CD4-positive, CD25-positive, alpha-beta regulatory T cell (primary cell): ENCODE measurements at regions not wholly inside any gene's neighbourhood (a gene's known extent, or its start where the extent isn't known, plus 50 kb on each side); places are given as distances from the start of the nearest gene placed in this dataset.

Source experiments
- ATAC-seq, 2 donors: fragments of 150-1000 bp; cut with Tn5 transposase; one replicate each; pipeline ENCODE4 v1.10.0; 2021; ENCODE audit warnings: low read depth in 2 of 2, moderate number of reproducible peaks in 2 of 2, moderate library complexity in 1 of 2
- DNase-seq, 3 donors: peaks; one replicate each; pipeline versions ENCODE4 v3.0.0 to v3.0.0-alpha.2; 2012 to 2022; ENCODE audit warnings: mixed read lengths in 1 of 3
- H3K27ac ChIP-seq: one replicate; pipeline ENCODE4 v1.7.0; 2013; ENCODE audit warnings: mild to moderate bottlenecking, low read length; ENCODE audit not compliant: insufficient read depth, poor library complexity, severe bottlenecking
- H3K27me3 ChIP-seq: one replicate; pipeline ENCODE4 v1.7.0; 2013; ENCODE audit warnings: low read length; ENCODE audit not compliant: control insufficient read depth, insufficient read depth
- H3K36me3 ChIP-seq: one replicate; pipeline ENCODE4 v1.7.0; 2013; ENCODE audit warnings: mild to moderate bottlenecking, low read length, moderate library complexity; ENCODE audit not compliant: control insufficient read depth, insufficient read depth
- H3K4me1 ChIP-seq: 2 replicates; pipeline ENCODE4 v1.7.0; 2013; ENCODE audit warnings: mild to moderate bottlenecking, low read length; ENCODE audit not compliant: insufficient read depth, control insufficient read depth, poor library complexity, severe bottlenecking
- H3K4me3 ChIP-seq: one replicate; pipeline ENCODE4 v1.7.0; 2013; ENCODE audit warnings: low read depth, mild to moderate bottlenecking, low read length, moderate library complexity
- H3K9me3 ChIP-seq, 2 experiments: 1 replicate in 1 of 2; 2 replicates in 1 of 2; pipeline ENCODE4 v1.7.0; 2013; ENCODE audit warnings: low read length in 2 of 2, mild to moderate bottlenecking in 1 of 2, moderate library complexity in 1 of 2; ENCODE audit not compliant: control insufficient read depth in 2 of 2
- H3K27ac Mint-ChIP-seq, 3 donors: one replicate each; pipeline ENCODE4 v1.8.0; 2020 to 2022; ENCODE audit warnings: mild to moderate bottlenecking in 3 of 3, mixed read lengths in 3 of 3, moderate library complexity in 2 of 3
- H3K27me3 Mint-ChIP-seq: one replicate; pipeline ENCODE4 v1.8.0; 2022; ENCODE audit warnings: mild to moderate bottlenecking, mixed read lengths
- H3K36me3 Mint-ChIP-seq: one replicate; pipeline ENCODE4 v1.8.0; 2020; ENCODE audit warnings: mixed read lengths
- H3K4me1 Mint-ChIP-seq, 4 donors: one replicate each; pipeline ENCODE4 v1.8.0; 2020 to 2022; ENCODE audit warnings: mixed read lengths in 4 of 4, mild to moderate bottlenecking in 1 of 4
- H3K4me3 Mint-ChIP-seq, 4 donors: one replicate each; pipeline ENCODE4 v1.8.0; 2020 to 2022; ENCODE audit warnings: mild to moderate bottlenecking in 4 of 4, mixed read lengths in 4 of 4, moderate library complexity in 3 of 4
- H3K9me3 Mint-ChIP-seq, 7 donors: one replicate each; pipeline ENCODE4 v1.8.0; 2020 to 2022; ENCODE audit warnings: mixed read lengths in 7 of 7, mild to moderate bottlenecking in 3 of 7, moderate library complexity in 2 of 7

- no peak overlapping the region for H3K4me3 Mint-ChIP-seq
- Histone ChIP-seq H3K36me3 (no peaks in the 10 kb centered on the region), H3K4me1 (no peaks in the 10 kb centered on the region), H3K9me3 (peaks cover 9 to 16% of the 10 kb centered on the region in 2 experiments), H3K27ac (no peak overlapping the region), H3K4me3 (no peak overlapping the region), H3K27me3 (no peaks in the 10 kb centered on the region)
- peaks cover 4% of the 10 kb centered on the region for H3K36me3 Mint-ChIP-seq
- ATAC-seq (no peak), DNase-seq (no peak)
- H3K27ac Mint-ChIP-seq = no peak overlapping the region
- no peaks in the 10 kb centered on the region for H3K4me1 Mint-ChIP-seq
- no peaks in the 10 kb centered on the region for H3K27me3 Mint-ChIP-seq
- peaks cover 1 to 36% (median 3%) of the 10 kb centered on the region in 7 donors for H3K9me3 Mint-ChIP-seq
Measured at GRCh38 chr12:71252473-71252872, 94.7 kb upstream of the TSPAN8 start.

- Histone ChIP-seq H3K4me3 (no peak overlapping the region), H3K9me3 (peaks cover 9 to 16% of the 10 kb centered on the region in 2 experiments), H3K27ac (no peak overlapping the region), H3K4me1 (no peaks in the 10 kb centered on the region), H3K27me3 (no peaks in the 10 kb centered on the region), H3K36me3 (no peaks in the 10 kb centered on the region)
- DNase-seq = no peak
- H3K36me3 Mint-ChIP-seq = peaks cover 4% of the 10 kb centered on the region
- no peak overlapping the region for H3K4me3 Mint-ChIP-seq
- H3K4me1 Mint-ChIP-seq = no peaks in the 10 kb centered on the region
- H3K9me3 Mint-ChIP-seq = peaks cover 1 to 31% (median 5%) of the 10 kb centered on the region in 7 donors
- H3K27me3 Mint-ChIP-seq = no peaks in the 10 kb centered on the region
- no peak for ATAC-seq
- H3K27ac Mint-ChIP-seq = no peak overlapping the region
Measured at GRCh38 chr12:71250166-71250565, 92.4 kb upstream of the TSPAN8 start.

GRCh38 chr12:71243370-71243769 is 85.6 kb upstream of the TSPAN8 start:
- ATAC-seq (no peak), DNase-seq (no peak)
- Mint-ChIP-seq H3K36me3 (no peaks in the 10 kb centered on the region), H3K27me3 (no peaks in the 10 kb centered on the region), H3K27ac (no peak overlapping the region), H3K9me3 (peaks cover 0 to 8% (median 2%) of the 10 kb centered on the region in 7 donors), H3K4me3 (no peak overlapping the region), H3K4me1 (no peaks in the 10 kb centered on the region)
- no peaks in the 10 kb centered on the region for H3K4me1 ChIP-seq
- no peak overlapping the region for H3K27ac ChIP-seq
- no peaks in the 10 kb centered on the region for H3K36me3 ChIP-seq
- H3K9me3 ChIP-seq = no peaks in the 10 kb centered on the region
- H3K27me3 ChIP-seq = no peaks in the 10 kb centered on the region
- no peak overlapping the region for H3K4me3 ChIP-seq

- no peak overlapping the region for H3K4me3 ChIP-seq
- no peak for ATAC-seq
- no peaks in the 10 kb centered on the region for H3K36me3 ChIP-seq
- DNase-seq = no peak
- no peak overlapping the region for H3K27ac ChIP-seq
- H3K27me3 ChIP-seq = no peaks in the 10 kb centered on the region
- no peaks in the 10 kb centered on the region for H3K9me3 ChIP-seq
- Mint-ChIP-seq H3K27ac (no peak overlapping the region), H3K9me3 (peaks cover 0 to 8% (median 2%) of the 10 kb centered on the region in 7 donors), H3K36me3 (no peaks in the 10 kb centered on the region), H3K27me3 (no peaks in the 10 kb centered on the region), H3K4me1 (no peaks in the 10 kb centered on the region), H3K4me3 (no peak overlapping the region)
- H3K4me1 ChIP-seq = no peaks in the 10 kb centered on the region
Measured at GRCh38 chr12:71242511-71242910, 84.7 kb upstream of the TSPAN8 start.

- peaks cover 0 to 5% (median 2%) of the 10 kb centered on the region in 7 donors for H3K9me3 Mint-ChIP-seq
- no peaks in the 10 kb centered on the region for H3K4me1 Mint-ChIP-seq
- no peak for DNase-seq
- no peak overlapping the region for H3K4me3 Mint-ChIP-seq
- H3K27ac Mint-ChIP-seq = no peak overlapping the region
- Histone ChIP-seq H3K9me3 (no peaks in the 10 kb centered on the region), H3K4me1 (no peaks in the 10 kb centered on the region), H3K27ac (no peak overlapping the region), H3K27me3 (no peaks in the 10 kb centered on the region), H3K36me3 (no peaks in the 10 kb centered on the region), H3K4me3 (no peak overlapping the region)
- H3K36me3 Mint-ChIP-seq = no peaks in the 10 kb centered on the region
- no peaks in the 10 kb centered on the region for H3K27me3 Mint-ChIP-seq
- no peak for ATAC-seq
Measured at GRCh38 chr12:71240946-71241345, 83.1 kb upstream of the TSPAN8 start.

- Mint-ChIP-seq H3K4me3 (no peak overlapping the region), H3K27me3 (no peaks in the 10 kb centered on the region), H3K27ac (no peak overlapping the region), H3K9me3 (peaks cover 0 to 5% (median 2%) of the 10 kb centered on the region in 7 donors), H3K4me1 (no peaks in the 10 kb centered on the region), H3K36me3 (no peaks in the 10 kb centered on the region)
- Histone ChIP-seq H3K9me3 (no peaks in the 10 kb centered on the region), H3K36me3 (no peaks in the 10 kb centered on the region), H3K27ac (no peak overlapping the region), H3K27me3 (no peaks in the 10 kb centered on the region), H3K4me1 (no peaks in the 10 kb centered on the region), H3K4me3 (no peak overlapping the region)
- ATAC-seq (no peak), DNase-seq (no peak)
Measured at GRCh38 chr12:71239731-71240130, 81.9 kb upstream of the TSPAN8 start.

DNA sequence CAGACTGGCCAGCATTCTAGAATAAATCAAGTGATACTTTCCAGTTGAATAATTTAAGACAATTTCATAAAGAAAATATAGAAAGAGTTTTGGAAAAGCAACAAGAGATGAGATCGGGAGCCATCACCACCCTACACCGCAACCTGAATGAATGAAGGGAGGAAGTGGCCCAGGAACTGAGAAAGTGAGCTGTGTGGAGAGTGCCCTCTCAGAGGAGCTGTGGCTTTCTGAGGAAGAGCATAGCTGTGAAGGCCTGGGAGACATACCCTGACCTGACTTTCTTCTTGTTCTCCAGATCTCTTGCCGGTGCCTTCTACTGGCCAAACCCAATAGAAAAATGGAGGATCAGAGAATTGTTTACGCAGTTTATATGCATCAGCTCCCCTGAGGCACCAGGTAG is 79.3 kb upstream of the TSPAN8 start:
- Histone ChIP-seq H3K4me3 (no peak overlapping the region), H3K27ac (no peak overlapping the region), H3K9me3 (no peaks in the 10 kb centered on the region), H3K4me1 (no peaks in the 10 kb centered on the region), H3K36me3 (no peaks in the 10 kb centered on the region), H3K27me3 (no peaks in the 10 kb centered on the region)
- no peak overlapping the region for H3K4me3 Mint-ChIP-seq
- H3K27me3 Mint-ChIP-seq = no peaks in the 10 kb centered on the region
- no peaks in the 10 kb centered on the region for H3K4me1 Mint-ChIP-seq
- H3K9me3 Mint-ChIP-seq = peaks cover 0 to 5% (median 2%) of the 10 kb centered on the region in 7 donors
- no peak overlapping the region for H3K27ac Mint-ChIP-seq
- H3K36me3 Mint-ChIP-seq = no peaks in the 10 kb centered on the region
- no peak for ATAC-seq
- no peak for DNase-seq

- Histone ChIP-seq H3K27ac (no peak overlapping the region), H3K9me3 (no peaks in the 10 kb centered on the region), H3K4me3 (no peak overlapping the region), H3K36me3 (no peaks in the 10 kb centered on the region), H3K27me3 (no peaks in the 10 kb centered on the region), H3K4me1 (no peaks in the 10 kb centered on the region)
- Mint-ChIP-seq H3K9me3 (peaks cover 0 to 6% (median 3%) of the 10 kb centered on the region in 7 donors), H3K27me3 (no peaks in the 10 kb centered on the region), H3K36me3 (no peaks in the 10 kb centered on the region), H3K27ac (no peak overlapping the region), H3K4me3 (no peak overlapping the region), H3K4me1 (no peaks in the 10 kb centered on the region)
- DNase-seq (no peak), ATAC-seq (no peak)
Measured at GRCh38 chr12:71236133-71236660, 78.4 kb upstream of the TSPAN8 start.
